RPMI7951 (cell line): ENCODE measurements at regions not wholly inside any gene's neighbourhood (a gene's known extent, or its start where the extent isn't known, plus 50 kb on each side); places are given as distances from the start of the nearest gene placed in this dataset.
A peak's percentile ranks its signal among the peaks of the same experiment; 100 is the strongest.

Source experiments
- DNase-seq: peaks from one replicate; pipeline ENCODE4 v3.0.0-alpha.2; 2012; ENCODE audit warnings: low read depth

DNA sequence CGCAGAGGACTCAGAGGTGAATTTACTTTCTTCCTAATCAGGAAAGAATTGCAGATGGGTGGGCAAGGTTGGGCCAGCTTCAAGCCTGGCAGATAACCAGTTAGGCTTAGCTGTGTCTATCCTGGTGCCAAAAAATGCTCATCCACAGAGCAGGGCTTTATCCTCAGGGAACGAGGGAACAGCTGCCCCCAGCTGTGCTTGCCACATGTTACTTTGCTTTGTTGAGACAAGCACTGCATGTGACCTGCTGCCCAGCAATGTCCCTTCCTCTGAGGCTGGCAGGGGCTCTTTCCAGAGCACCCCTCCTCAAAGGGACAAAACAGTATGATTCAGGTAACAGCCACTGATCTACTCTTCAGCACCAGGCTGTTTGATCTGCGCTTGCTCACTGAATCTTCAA lies 505.1 kb upstream of the USP24 start:
- peak; percentile 86 for DNase-seq

DNA sequence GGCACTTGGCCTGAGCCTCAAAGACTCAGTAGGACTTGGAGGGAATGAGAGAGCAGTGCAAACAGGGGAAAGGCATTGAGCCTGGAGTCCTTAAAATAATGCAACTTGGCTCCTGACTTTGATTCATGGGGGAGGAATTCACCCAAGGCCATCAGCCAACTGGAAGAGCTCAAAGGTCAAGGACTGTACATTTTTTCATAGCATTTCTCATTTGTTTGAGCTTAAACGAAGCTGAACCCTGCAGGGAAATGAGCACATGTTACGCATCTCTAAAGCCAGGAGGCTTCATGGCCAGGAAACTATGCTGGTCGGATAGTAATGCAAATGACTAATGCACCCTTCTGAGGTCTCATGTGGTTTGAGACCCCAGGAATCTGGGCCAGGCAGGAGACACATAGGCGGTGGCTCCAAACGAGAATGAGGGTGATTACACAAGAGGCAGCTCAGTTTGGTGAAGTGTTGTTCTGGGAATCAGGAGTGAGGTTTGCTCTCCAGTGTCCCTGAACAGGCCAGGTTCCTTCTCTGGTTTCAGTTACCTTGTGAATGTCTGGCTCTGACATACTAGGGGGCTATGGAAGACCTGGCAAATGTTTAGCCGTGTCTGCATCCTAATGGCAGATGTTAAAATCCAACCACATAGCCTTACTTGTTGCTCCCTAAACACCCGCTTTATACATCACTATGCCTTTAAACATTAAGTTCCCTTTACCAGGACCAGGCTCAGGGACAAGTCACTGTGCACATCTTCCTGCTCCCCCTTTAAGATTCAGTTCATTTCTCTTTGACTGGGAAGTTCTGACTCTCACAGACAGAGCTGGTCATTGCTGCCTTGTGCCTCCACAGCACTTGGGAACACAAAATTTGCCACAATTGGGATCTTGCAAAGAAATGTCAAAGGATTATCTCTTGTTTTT lies 503.9 kb upstream of the USP24 start:
- DNase-seq = peak; percentile 100

DNA sequence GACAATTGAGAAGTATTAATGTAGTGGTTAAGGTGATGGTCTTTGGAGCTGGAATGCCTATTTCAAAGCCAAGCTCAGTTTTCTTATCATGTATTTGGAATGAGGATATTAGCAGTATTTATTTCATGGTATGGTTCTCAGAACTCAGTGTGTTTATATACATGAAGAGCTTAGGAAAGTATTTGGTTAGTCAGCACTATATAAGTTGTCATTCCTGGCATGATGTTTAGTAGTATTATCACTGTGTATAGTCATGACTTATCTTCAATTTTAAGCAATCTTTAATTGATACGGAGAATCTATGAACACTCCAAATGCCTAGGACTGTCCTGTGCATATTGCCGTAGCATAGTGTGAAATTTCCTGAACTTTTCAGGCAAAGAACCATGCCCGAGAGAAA lies 501.9 kb upstream of the USP24 start:
- DNase-seq = no peak

DNA sequence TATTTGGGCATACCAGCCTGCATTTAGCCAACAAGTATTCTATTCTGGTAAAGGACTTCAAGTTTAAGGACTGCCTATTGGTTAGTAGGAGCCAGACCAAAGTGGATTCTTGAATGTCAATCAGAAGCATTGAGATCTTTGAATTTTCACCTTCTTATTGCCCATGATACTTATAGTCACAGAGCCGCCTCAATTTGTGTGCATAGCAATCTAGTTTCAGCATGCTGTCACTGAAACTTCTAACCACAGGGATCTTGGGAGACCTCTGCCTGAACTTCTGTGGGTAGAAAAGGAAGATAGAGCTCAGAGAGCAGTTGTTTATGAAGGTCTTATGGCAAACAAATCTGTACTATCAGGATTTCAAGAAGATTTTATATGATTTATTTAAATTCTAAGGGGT lies 501.4 kb upstream of the USP24 start:
- peak; percentile 77 for DNase-seq

DNA sequence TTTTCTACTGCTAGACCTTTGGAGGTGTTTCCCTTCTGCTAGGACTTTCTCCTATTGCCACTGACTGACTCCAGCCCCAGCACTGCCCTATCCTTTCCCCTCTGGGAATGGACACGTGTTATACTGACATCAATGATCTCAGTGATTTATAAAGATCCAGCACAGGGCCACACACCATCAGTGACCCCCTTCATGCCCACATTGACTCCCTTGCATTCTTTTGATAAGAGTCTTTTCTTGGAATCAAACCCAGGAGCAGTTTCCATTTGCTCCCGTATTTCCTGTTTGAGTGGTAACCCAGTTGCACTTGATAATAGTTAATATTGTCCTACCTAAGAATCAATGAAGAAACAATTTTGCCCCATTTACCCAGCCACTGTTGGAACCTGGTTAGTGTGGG lies 501.0 kb upstream of the USP24 start:
- peak; percentile 85 for DNase-seq

DNA sequence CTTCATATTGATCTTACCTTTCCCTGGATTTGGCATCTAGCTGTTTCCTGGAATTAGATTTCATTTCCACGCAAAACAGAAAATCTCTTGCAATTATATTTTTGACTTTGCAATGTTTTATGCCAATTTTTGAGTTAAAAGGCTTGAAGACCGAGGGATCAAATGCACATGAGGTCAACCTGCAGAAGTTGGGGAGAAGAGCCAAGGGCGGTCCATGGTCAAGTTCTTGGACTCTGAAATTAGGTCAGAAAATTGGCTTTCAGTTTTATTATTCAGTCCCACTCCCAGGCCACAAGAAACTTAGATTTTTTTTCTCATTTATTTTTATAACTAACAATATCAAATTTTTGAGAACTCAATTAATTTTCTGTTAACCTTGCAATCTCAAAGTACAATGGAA lies 499.1 kb upstream of the USP24 start:
- DNase-seq = no peak

GRCh38 chr1:55713516-55713915 lies 498.4 kb upstream of the USP24 start:
- no peak for DNase-seq

GRCh38 chr1:55712148-55712547 lies 497.0 kb upstream of the USP24 start:
- peak; percentile 99 for DNase-seq

DNA sequence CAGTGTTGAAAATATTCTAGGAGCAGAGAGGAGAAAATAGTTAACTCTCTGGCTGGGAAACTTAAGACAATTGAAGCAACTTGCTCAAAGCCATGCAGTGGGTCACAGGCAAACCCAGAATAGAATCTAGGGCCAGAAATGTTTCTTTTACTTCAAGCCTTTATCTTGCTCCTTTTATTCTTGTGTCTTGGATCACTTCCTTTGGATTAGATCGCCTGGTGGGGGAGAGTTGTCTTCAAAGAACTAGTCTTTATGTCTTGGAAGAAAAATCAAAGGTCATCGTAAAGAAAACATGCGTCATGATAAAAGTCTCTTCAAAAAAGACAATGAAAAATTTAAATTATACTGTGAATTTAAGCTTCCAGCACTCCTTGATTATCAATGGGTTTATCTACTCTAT lies 493.6 kb upstream of the USP24 start:
- no peak for DNase-seq

GRCh38 chr1:55707846-55708245 lies 492.7 kb upstream of the USP24 start:
- DNase-seq = no peak

DNA sequence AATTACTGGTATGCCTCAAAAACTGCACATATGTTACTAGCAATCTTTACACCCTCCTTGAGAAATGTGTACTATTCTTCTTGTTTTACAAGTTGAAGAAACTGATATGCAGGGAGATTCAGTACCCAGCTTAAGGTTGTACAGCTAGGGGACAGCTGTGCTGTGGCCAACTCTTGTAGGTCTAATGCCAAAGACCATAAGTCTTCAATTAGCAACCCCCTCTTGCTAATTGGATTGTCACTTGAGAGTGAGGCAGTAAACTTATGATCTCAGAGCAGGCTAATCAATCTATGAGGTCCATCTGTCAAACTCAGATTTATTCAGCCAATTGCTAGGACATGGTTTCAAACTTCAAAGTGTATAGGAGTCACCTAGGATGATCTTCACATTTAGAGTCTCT lies 492.0 kb upstream of the USP24 start:
- DNase-seq = no peak

DNA sequence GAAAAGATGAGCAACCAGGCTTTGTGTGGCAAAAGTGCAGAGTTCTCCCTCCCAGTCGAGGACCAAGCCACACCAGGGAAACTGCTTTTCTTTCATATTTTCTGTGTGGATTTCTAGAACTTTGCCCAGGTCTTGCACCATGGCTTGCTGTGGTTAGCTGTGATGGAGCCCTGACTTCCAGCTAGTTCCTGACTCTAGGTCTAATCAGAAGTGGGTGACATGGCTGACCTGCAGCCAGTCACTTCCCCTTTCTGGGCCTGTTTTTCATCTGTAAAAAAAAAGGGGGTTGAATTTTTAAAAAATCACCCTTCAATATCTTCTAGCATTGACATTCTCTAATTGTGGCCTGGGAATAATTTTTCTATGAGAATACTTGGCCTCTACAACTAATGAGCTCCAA lies 491.2 kb upstream of the USP24 start:
- DNase-seq = no peak

DNA sequence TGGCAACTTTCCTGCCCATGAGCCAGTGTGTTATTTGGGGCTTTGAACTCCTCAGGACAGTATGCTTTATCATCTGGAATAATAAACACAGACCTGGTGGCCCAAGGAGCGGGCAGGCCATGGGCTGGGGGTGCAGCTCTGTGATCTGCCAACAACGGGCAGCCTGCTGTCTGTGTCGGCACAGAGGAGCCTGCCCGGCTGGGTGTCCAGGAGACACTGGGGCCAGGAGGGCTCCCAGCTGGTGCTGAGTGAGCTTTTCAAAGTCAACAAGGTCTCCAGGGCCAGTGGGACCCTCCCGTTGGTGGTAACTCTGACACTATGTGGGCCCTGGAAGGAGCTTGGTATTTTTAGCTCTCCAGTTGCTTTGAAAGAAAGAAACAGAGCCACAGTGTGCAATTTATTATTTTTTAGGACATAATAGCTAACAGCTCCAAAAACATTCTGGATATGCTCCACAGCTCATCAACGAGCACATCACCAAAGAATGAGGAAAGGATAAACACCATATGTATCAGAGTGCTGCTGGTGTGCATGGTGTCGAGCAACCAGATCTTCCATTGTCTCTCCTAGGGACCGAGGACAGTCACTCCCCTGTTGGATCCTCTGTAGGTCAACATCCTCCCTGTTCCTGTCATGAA lies 488.7 kb upstream of the USP24 start:
- no peak for DNase-seq

- DNase-seq = peak; percentile 48
Observed at GRCh38 chr1:55702064-55702463, 486.9 kb upstream of the USP24 start.

DNA sequence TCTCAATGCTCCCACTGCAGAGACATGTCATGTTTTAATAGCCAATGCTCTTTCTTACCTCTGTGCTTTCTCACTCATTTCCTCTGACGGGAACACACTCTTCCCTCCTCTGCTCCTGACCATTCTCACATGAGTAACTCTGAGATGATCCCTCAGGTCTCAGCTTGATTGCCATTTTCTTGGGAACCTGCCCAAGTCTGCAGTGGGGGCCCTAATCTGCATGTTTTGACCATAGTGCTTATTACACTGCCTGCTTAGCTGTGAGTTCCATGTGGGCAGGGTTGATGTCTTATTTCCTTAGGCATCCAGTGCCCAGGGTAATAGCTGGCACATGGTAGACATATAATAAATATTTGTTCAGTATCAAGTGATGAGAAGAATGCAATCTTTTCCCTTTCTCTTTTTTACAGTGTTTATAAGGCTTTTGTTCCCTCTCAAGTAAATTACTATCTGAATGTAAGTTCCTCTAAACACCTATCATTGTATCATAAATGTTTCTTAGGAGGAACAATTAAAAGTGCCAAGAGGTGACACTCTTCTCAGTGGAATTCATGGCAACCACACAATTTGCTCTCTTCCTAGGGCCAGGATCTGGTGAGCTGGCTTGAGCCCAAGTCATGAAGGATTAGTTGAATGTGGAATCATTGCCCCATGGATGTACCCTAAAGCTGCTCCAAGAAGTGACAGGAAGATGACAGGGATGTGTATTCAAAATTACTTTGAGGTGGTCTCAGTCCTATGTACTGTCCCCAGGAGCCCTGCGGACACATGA lies 485.4 kb upstream of the USP24 start:
- DNase-seq = peak; percentile 74

GRCh38 chr1:55699228-55699627 lies 484.1 kb upstream of the USP24 start:
- no peak for DNase-seq

GRCh38 chr1:55697997-55698535 lies 482.9 kb upstream of the USP24 start:
- no peak for DNase-seq

DNA sequence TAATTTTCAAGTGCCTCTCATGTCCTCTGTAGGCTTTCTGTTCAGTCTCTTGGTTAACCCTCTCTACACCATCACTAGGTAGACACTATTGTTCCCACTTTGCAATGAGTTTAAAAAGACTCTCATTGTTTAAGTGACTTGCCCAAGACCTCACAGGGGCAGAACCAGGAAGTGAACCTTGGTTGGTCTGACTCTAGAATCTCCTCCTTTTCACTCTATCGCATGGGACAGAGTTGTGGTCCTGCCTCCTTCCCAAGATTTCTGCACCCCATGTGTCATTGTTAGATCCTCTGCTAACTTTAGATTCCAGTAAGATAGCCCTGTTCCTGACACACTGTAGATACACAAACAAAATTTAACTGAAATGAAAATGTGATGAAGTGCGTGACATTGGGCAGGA lies 481.7 kb upstream of the USP24 start:
- no peak for DNase-seq

DNA sequence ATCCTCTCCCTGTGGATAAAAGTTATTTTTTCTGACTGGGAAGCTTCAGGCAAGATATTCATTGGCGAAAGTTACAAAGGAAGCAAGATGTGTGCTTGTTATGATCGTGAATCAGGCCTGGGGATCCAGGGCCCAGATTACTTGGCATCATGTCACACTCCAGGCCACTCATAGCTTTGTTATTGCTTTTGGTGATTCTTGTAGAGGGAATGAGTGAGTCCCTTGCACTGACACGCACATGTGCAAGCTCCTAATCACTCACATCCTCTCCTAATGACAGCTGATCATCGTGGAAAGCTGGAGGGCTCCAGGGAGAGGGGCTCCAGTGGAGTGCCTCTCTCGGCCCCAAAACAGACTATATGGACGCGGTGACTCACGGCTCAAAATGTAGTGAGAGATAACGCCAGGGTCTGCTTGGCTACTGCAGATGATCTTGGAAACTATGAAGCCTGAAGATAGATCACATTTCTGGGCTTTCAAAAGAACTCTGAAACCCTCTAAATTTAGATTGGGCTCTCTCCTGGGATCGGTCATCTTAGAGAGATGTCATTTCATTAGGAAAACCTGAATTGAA lies 481.1 kb upstream of the USP24 start:
- DNase-seq = peak; percentile 93

DNA sequence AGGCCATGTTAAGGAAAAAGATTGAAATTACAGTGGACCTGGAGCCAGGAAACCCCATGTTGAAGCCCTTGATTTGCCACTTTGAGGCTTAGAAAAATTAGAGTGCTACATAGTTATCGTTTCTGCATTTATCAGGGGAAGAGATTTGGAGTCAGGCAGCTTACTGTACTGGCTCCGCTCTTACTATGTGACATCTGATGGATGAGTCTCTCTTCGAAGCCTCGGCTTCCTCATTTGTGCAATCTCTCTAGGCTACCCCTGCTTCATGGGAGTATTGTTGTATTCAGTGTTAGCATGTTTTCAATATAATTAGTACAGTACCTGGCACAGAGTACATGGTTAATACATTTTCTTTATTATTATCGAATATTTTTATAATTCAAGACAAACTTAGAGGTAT lies 480.4 kb upstream of the USP24 start:
- no peak for DNase-seq

DNA sequence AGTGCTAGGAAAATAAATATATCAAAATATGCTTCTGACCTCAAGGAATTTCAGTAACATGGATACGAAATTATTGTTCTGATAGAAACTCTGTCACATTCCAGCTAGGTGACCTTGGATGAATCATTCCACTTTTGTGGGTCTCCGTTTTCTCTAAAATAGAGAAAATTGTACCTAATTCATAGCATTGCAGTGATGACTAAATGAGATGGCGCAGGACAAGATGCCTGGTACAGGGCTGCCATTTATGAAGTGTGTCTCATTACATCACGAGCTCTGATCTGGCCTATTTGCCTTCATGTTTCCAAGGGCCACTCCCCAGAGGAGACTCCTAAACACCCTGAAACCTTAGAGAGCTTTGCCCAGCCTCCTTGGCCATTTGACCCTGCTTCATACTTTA lies 480.0 kb upstream of the USP24 start:
- DNase-seq = no peak

DNA sequence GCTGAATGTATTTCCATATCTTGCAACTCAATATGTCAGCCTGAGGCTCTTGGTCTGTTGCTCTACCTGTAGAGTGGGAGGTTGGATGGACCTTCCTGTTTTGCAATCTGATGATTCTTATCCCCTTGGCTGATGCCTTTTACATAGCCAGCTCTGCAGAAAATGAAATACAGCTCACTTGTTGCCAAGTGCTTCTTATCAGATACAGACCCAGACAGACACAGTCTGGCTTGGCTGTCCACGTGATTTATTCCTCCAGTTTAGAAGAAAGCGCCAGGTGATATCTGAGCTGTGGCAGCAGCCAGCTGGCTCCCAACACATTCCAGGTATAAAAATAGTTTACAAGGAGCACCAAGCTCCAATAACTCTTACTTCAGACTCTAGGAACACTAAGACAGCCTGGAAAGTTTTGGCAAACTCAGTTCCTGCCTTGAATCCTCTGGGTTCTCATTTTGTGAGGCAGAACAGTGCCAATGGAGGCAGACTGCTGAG lies 479.2 kb upstream of the USP24 start:
- DNase-seq = peak; percentile 63
